Stimulated activated CD8-positive, alpha-beta memory T cell treated with anti-CD3 and anti-CD28 coated beads, Interleukin-12 subunit alpha, Interleukin-12 subunit beta, amount 100 ng/mL, for 4 hours (primary cell): ENCODE measurements at regions not wholly inside any gene's neighbourhood (a gene's known extent, or its start where the extent isn't known, plus 50 kb on each side); places are given as distances from the start of the nearest gene placed in this dataset.

Experiments used
- DNase-seq: peaks from one replicate; pipeline ENCODE4 v3.0.0-alpha.2; 2020; ENCODE audit warnings: low read depth

GRCh38 chr1:209063767-209064659 is 519.5 kb upstream of the CAMK1G start:
- DNase-seq: no peak

- DNase-seq: no peak
These were observed 518.4 kb upstream of the CAMK1G start for GRCh38 chr1:209064850-209065706.

GRCh38 chr1:209072481-209072880 is 511.0 kb upstream of the CAMK1G start:
- DNase-seq: no peak

GRCh38 chr1:209073879-209074278 is 509.6 kb upstream of the CAMK1G start:
- no peak for DNase-seq

- DNase-seq: no peak
These were observed 508.8 kb upstream of the CAMK1G start for GRCh38 chr1:209074575-209075250.

- DNase-seq: no peak
These were observed 506.8 kb upstream of the CAMK1G start for GRCh38 chr1:209076688-209077087.

GRCh38 chr1:209080170-209080781 is 503.2 kb upstream of the CAMK1G start:
- no peak for DNase-seq

- no peak for DNase-seq
These were observed 496.9 kb upstream of the CAMK1G start for GRCh38 chr1:209086486-209087192.

- no peak for DNase-seq
These were observed 489.1 kb upstream of the CAMK1G start for GRCh38 chr1:209094384-209094783.

- DNase-seq: no peak
These were observed 487.6 kb upstream of the CAMK1G start for GRCh38 chr1:209095627-209096595.

GRCh38 chr1:209100460-209100859 is 483.1 kb upstream of the CAMK1G start:
- no peak for DNase-seq

GRCh38 chr1:209101106-209101505 is 482.4 kb upstream of the CAMK1G start:
- no peak for DNase-seq

- DNase-seq: no peak
These were observed 481.4 kb upstream of the CAMK1G start for GRCh38 chr1:209102120-209102519.

- no peak for DNase-seq
These were observed 481.0 kb upstream of the CAMK1G start for GRCh38 chr1:209102531-209102930.

GRCh38 chr1:209103092-209103491 is 480.4 kb upstream of the CAMK1G start:
- DNase-seq: no peak

GRCh38 chr1:209104646-209105045 is 478.9 kb upstream of the CAMK1G start:
- no peak for DNase-seq

GRCh38 chr1:209105701-209106100 is 477.8 kb upstream of the CAMK1G start:
- DNase-seq: no peak

GRCh38 chr1:209106237-209106741 is 477.2 kb upstream of the CAMK1G start:
- no peak for DNase-seq

GRCh38 chr1:209106861-209107260 is 476.7 kb upstream of the CAMK1G start:
- no peak for DNase-seq

- no peak for DNase-seq
These were observed 476.0 kb upstream of the CAMK1G start for GRCh38 chr1:209107535-209107934.
